Smooth muscle cell of the brain vasculature (primary cell): ENCODE measurements at regions not wholly inside any gene's neighbourhood (a gene's known extent, or its start where the extent isn't known, plus 50 kb on each side); places are given as distances from the start of the nearest gene placed in this dataset.
A peak's percentile ranks its signal among the peaks of the same experiment; 100 is the strongest.
"Not testable (repeated sequence)": the region's sequence is repeated elsewhere in the genome, so short reads cannot be mapped to it uniquely, and the experiment has no call there.

Experiments used
- DNase-seq: peaks from one replicate; pipeline ENCODE4 v3.0.0-alpha.2; 2012; ENCODE audit warnings: low read depth, low spot score

DNA sequence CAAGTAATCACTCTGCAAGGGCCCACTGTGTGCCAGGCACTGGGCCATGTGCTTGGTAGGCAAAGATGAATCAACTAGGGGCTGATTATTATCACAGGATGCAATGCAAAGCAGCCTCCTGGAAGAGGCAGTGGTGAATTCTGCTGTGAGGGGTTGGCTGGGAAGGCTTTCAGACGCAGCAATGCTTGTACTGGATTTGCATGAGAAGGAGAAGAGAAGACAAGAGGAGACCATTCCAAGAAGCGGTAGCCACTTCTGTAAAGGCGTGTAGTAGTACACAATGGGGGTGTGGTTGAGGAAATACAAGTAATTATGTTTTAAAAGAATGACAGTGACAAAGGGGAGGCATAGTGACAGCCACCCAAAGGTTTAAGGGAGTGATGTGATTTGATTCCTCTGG lies 502.7 kb downstream of the PLCL1 start:
- DNase-seq = no peak

DNA sequence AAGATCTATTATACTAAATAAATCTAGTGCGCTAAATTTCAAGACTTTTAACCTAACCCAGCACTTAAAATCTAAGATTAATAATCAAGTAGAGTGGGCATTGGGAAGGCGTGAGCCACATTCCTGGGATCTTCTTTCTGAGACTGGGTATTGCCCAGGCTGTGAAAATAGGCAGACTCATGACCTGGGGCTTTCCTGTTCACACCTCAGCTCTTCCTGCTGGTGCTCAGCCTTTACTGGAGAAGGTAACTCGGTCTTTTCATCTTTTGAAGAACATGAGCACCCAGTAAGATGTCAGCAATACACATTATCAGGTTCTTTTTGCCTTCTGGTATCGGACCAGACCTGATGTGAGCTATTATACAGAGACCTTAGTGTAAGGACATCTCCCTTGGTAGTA lies 500.5 kb downstream of the PLCL1 start:
- no peak for DNase-seq

DNA sequence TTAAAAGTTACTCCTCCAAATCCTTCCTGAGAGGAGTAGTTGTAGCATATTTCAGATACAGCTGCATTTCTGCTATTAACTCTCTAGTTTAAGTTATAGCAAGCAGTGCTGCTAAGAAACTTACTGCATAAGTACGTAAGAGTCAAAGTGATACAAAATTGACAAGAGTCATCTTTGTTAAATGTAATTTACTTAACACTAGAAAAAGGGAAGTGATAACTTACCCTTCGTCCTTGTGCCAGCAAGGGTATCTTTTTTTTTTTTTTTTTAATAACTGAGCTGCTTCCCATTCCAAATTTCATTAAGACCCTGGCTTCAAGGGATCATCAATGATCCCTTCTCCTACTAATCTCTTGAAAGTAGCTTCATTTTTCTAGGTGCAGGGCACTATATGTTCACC lies 493.0 kb downstream of the PLCL1 start:
- DNase-seq = no peak

DNA sequence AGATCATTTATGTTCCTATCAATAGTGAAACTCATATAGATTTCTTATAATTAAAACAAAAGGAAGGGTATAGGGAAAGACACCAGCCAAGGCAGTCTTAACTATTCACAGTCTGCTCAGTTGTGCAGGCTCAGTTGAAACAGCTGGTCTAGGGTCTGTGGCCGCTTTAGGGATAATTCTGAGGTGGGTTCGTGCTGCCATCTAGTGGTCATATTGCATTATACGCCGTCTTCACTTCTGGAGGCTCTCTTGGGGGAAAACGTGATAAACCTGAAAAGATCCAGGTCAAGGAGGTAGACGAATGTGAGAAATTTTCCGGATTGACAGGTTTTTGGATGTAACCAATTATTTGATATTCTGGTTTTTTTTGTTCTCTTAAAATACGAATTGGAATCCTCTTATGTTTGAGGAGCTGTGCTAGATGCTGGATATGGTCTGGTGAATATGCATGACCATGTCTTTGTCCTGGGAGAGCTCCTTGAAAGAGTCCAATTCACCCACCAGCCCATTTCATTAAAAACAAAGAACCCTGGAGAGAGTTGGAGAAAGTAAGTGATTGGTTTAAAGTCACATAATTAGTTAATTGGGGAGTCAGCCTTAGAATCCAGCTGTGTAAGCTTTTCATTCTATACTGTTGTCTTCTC lies 492.4 kb downstream of the PLCL1 start:
- peak; percentile 35 for DNase-seq

DNA sequence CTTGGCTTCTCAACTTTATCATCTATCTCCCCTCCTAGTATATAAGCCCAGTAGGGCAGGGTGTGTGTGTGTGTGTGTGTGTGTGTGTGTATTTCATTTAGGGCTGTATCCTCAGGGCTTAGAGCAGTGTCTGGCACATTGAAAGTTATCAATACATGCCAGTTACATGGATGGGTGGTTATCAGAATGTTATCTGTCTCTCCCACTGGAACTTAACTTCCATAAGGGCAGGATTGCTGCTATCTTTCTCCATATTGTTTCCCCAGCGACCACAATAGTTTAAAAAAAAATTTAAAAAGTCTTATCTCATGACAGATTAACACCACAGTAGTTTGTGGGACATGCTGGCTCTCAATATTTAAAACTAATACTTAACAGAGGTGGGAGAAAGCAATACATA lies 488.9 kb downstream of the PLCL1 start:
- no peak for DNase-seq

DNA sequence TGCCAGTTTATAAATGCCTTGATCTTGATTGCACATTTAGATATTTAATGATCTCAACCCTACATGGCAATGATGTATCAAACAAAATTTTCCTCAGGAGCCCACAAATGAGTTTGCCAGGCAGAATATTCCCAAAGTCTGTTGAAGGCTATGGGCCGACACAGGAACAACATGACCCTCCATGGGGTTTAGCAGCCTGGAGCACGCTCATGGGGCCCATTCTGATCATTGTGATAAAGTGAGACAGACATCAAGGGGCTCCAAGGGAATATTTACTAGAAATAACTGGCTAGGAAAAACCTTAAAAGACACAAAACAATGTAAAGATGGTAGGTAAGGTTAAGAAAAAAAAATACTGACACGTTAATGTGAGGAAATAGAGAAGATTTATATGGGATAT lies 485.4 kb downstream of the PLCL1 start:
- no peak for DNase-seq

DNA sequence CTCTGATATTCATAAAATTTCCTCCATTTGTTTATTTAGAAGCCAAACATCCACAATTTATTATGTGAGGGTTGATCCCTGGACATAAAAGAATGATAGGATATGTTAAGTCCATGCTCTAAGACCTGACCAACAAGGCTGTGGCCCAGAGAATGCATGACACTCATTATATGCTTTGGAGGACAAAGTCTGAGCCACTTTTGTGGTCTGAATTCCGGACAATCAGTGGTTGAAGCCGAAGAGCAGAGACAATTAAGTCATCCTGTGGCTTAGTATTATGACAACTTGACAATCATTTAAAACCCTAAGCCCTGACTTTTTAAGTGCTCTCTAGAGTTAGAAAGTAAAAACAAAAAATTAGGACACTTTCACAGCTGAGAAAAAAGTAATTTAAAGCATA lies 483.3 kb downstream of the PLCL1 start:
- no peak for DNase-seq

DNA sequence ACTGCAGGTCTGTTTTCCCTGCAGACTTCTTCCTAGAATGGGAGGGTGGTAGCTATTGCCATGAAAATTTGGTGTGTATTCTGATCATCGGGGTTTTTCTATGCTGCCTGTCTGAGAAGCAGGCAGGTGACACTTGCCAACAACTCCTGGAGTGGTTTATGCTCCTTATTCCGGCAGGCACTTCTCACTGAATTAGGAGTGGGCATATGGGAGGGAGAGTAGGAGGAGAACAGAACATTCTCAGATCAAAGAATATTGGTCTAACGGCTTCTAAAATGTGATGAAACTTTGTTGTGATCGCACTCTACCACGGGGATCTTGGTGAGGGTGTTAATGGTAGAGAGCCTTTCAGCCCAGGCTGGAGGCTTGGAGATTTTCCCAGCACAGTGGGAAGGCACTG lies 480.8 kb downstream of the PLCL1 start:
- DNase-seq = no peak

DNA sequence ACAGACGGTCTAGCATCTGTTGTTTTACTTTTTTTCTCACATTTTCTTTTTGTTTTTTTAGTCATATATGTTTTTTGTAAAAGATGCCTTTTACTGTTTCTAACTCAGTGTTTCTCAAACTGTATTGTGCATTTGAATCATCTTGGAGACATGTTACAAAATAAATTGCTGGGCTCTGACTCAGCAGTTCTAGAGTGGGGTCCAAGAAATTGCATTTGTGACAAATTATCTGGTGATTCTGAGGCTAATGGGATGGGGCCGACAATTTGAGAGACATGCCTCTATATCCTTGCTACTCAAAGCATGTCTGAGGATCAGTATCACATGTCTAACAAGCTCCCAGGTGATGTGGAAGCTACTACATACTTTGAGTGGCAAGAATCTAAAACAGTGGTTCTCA lies 478.8 kb downstream of the PLCL1 start:
- DNase-seq = no peak

DNA sequence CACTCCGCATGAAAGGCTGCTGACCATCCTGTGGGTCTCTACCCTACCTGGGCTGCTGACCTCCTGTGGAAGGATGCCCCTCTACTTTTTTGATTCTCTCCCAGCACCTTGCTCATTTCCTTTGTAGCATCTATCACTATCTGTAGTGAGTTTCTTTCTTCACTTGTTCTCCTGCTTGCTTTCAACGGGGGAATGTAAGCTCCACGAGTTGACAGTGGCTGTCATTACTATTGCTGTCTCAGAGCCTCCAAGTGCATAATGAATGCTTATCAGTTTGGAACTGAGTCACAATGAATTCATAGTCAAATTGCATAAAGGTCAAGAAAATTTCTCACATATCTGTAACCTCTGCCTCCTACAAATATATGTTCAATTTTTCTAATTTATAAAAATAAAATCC lies 477.7 kb downstream of the PLCL1 start:
- no peak for DNase-seq

DNA sequence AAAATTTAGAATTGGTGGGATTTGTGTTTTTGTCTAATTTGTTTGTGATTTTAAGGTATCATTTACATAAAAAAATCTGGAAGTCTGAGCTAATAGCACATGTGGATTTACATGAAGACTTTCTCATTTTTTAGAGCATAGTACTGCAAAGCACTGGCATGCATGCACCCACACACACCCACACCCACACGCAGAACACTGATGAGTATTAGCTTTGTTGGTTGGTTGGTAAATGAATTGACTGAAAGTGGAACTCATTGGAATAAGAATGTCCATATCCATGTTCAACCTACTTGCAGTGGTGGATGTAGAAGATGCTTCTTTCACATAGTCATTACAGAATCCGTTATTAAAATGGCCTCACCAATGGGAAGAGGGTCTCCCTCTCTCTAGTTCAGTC lies 475.8 kb downstream of the PLCL1 start:
- no peak for DNase-seq

DNA sequence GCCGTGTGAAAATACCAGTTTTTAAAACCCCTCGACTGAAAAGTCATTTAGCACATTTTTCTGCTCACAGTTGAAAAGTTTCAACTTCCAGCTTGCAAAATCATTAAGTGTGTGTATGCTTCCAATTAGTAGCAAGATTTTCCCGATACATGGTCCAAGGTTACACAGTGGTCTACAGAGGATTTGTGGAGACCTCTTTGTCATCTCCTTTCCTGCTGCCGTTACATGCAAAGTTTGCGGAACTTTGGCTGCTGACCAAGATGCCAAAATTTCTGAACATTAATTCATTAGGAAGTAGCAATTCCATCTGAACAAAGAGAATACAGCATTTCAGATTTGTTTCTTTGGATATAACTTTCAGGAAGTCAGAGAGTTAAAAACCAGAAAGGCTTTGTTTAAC lies 474.6 kb downstream of the PLCL1 start:
- no peak for DNase-seq

DNA sequence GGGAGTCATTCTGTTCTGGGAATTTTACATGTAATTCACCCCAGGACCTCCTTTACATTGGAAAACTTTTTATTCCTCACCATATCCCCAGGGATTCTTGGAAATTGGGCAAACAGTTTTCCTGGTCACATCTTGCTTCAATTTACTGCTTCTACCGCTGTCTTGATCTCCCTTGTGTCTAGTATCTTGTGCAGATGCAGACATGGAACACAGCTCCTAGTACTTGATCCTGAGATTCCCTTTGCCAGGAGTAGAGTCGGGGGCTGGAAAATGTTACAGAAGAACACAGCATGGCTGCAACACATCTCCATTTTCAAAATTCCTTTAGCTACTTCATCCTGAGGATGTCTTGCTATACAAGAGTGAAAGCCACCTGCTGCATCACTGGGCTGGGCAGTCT lies 472.8 kb downstream of the PLCL1 start:
- no peak for DNase-seq

DNA sequence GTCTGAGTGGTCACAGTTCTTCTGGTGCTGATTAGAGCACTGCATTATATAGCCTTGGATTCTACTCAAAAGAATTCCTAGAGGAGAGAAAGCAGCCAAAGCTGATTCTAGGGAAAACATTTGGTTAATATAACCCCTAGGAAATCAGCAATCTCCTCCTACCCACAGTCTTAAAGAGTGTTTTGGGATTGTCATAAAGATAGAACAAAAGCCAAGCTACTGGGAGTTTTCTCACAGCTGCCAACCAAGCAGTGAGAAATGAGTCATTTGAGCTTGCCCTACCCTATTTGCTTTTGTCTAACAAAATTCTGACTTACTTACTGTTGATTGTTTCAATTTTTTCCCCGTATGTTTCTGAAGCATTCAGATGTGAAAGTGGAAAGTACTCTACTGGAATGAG lies 469.3 kb downstream of the PLCL1 start:
- no peak for DNase-seq

DNA sequence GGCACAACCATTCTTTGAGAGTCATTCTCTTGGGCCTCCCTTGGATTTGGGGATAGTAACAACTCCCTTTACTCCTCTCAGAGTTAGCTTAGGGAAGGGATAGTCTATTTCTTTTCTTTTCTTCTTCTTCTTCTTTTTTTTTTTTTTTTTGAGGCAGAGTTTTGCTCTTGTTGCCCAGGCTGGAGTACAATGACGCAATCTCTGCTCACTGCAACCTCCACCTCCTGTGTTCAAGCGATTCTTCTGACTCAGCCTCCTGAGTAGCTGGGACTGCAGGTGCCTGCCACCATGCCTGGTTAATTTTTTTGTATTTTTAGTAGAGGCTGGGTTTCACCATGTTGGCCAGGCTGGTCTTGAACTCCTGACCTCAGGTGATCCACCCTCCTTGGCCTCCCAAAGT lies 465.8 kb downstream of the PLCL1 start:
- DNase-seq = not testable (repeated sequence)

DNA sequence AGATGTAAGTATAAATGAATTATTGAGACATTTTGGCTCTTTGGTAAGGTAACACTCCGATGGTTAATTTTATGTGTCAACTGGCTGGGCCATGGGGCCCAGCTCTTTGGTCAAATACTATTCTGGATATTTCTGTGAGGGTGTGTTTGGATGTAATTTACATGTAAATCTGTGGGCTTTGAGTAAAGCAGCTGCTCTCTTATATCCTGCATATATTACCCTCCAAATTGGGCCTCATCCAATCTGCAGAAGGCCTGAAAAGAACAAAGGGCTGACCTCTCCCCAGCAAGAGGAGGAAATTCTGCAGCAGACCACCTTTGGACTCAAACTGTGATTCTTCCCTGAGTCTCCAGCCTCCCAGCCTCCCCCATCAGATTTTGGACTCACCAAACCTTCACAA lies 464.1 kb downstream of the PLCL1 start:
- DNase-seq = no peak

DNA sequence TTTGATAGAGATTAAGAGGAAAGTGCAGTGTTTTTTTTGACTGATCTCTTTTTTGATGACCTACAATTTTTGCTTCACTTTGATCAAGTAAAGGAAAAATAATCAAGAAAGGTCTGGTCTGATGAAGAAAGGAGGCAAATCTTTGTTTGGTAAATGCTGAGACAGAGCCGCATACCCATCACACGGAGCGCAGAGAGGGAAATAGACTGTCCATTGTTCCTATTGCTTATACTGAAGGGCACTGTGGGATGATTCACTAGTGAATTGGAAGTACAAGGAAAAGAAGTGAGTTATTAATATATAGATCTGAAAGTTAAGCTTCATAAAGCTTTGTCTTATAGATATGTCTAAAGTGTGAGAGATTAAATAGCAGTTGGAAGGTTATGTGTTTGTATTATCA lies 455.1 kb downstream of the PLCL1 start:
- DNase-seq = no peak

DNA sequence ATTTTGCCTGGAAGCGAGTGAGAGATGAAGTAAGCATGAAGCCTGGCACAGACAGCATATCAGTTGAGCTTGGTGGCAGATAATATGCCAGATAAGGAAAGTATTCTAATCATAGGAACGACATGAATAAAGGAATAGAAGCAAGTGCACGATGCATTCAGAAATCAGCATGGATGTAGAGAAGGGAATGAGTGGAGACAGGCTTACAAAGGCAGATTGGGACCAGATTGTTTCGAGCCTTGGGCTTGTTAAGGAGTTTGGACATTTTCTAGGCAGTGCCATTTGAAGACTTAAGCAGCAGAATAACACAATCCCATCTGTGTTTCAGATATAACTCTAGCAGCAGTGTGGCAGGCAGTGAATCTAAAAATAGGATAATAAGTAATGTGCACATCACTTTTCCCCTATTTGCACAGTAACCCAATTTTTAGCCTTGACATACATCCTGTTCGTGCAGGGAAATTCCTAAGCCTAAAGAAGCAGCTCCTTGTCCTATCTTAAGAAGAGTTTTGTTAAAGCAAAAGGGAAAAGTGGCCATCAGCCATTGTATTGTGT lies 450.2 kb downstream of the PLCL1 start:
- no peak for DNase-seq

DNA sequence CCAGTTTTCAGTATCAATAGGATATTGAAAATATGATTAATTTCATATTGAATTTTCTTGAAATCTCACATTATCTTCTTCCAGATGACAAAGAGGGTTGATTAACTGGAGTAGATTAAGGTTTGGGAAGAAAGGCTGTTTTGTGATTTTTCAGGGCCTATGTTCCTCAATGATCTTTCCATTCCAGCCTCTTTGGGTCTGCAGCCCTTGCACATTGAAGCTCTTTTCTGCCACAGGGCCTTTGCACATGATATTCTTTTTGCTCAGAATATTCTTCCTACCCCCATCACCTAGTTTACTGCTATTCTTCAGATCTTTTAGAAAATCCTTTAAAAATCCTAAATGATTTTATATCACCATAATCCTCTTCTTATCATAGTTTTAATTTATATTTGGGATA lies 449.6 kb downstream of the PLCL1 start:
- DNase-seq = no peak

DNA sequence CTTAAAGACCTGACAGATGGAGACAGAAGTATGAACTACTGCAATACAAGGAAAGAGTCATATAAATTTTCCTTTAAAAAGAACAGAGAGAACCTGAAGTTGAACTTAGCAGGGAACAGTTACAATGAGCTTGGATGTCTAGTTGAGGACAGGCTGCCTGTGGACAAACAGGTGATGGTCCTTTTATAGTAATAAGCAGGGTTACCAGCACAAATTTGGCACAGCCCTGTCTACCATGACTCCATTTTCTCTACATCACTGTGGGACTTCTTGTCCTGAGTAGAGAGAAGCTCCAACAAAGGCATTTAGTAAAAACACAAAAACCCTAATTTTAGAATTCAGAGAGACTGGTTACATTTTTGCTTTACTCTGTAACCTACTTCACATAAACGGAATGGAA lies 448.1 kb downstream of the PLCL1 start:
- DNase-seq = no peak

DNA sequence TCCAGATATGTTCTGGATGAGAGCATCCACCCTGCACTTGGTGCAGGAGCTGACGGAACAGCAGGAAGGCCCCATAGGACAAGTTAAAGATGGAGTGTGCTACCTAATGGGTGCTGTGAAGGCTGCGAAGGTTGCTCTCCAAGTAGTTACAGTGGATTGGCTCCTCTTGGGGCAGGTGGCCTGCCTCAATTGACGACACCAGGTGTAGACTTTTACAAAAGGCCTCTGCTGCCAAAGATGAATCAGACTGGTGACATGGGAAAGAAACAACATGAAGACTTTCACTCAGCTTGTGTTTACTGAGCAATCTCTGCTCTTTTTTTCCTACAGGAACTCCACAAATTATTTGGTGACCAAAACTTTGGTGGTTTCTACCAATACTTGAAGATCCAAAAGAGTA lies 437.7 kb downstream of the PLCL1 start:
- no peak for DNase-seq

DNA sequence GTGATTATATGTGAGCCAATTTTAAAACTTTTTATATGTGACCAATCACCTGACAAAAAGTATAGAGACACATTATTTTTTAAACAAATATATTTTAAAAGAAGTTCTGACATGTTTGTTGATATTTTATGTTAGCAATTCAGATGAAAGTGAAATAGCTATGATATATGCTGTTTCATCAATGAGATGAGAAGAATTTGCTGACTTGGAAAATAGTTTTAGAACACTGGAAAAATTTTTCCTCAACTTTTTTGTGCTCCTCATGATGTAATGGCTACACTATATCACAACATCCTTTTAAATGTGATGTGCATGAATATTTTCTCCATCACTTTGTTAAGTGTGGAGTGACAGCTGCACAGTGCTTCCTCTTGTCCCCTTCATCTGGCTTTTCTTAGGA lies 434.0 kb downstream of the PLCL1 start:
- no peak for DNase-seq

DNA sequence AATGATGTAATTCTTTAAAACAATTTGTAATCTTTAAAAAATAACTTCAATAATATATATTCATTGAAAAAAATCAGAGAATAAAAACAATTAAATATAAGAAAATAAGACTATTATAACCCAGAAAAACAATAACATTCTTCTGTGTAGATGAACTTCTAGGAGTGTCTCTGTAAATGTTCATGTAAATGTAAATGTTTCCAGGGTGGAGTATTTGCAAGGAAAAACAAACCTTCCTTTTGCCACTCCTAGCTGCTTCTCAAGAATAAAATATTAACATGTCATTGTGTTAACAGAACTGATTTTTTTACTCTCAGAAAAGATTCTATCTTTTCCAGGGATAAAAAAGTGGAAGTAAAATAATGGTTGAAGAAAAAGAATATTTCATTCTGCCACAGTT lies 431.9 kb downstream of the PLCL1 start:
- DNase-seq = no peak

DNA sequence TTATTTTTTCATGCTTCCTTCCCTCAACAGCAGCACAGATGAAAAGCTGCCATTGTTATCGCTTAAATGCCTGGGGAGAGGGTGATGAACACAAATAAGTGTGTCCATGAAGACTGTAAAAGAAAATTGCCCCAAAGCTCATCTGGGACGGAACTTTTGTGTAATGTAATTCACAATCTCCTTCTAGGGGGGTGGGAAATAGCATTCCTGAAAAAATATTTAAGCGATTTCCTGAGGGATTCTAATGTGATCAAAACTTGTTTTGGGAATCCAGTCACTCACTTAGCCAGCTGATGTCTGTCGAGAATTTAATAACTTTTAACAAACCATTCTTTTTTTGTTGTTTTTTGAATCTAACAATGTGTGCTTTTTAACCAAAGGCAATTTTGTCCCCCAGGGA lies 427.9 kb downstream of the PLCL1 start:
- no peak for DNase-seq
